ENCODE measurements at regions not wholly inside any gene's neighbourhood (a gene's known extent, or its start where the extent isn't known, plus 50 kb on each side); places are given as distances from the start of the nearest gene placed in this dataset.
"Not testable (repeated sequence)": the region's sequence is repeated elsewhere in the genome, so short reads cannot be mapped to it uniquely, and the experiment has no call there.

DNA sequence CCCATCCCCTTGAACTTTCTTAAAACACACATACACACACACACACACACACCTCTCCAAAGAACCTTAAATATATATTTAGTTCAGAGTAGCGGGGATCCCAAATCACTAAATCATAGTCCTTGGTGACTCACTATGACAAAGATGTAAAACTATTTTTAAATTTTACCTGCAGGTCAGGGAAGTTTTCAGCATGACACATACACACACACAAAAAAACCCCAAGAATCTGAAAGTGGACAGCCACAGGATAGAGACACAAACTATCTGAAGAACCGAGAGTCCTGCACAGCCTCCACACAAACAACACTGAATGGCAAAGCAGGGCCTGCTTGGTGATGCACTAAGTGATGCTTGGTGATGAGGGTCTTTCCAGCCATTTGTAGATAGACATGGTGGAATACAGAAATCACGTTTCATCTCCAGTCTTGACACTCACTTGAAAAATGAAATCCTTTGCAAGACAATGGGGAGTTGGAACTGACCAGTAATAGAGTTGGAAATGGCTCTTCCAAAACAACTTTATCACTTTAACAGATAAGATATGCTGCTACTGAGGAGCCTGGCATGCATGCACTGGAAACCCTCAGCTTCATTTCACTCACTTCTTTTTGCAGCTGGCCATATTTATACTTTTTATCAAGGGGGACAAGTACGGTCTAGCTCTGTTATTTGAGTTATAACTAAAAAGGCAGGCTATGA is 307.3 kb downstream of the RAPGEF2 start:
- DNase-seq (ENCODE audit: low spot score): no peak

DNA sequence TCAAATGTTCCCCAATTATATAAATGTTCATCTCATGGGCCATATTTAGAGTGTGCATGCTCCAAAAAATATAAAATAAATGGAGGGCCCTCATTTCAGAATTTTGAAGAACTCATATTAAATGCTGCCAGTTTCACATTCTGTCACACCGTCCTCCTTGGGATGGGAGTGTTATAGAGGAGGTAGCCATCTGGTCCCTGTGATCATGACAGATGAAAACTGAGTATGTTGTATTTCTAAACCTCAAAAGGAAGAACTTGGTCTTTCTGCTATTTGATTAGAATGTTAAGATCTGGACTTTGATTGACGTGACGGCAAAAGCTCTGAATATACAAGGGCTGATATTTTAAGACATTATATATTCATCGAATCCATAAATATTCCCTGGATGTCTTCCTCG is 308.0 kb downstream of the RAPGEF2 start:
- no peak for DNase-seq (ENCODE audit: low spot score)

GRCh38 chr4:159413306-159413943 is 310.5 kb downstream of the RAPGEF2 start:
- no peak for DNase-seq (ENCODE audit: low spot score)

GRCh38 chr4:159414305-159414704 is 311.4 kb downstream of the RAPGEF2 start:
- DNase-seq (ENCODE audit: low spot score): no peak

- no peak for DNase-seq (ENCODE audit: low spot score)
Observed at GRCh38 chr4:159416073-159416472, 313.2 kb downstream of the RAPGEF2 start.

GRCh38 chr4:159416996-159417395 is 314.1 kb downstream of the RAPGEF2 start:
- no peak for DNase-seq (ENCODE audit: low spot score)

DNA sequence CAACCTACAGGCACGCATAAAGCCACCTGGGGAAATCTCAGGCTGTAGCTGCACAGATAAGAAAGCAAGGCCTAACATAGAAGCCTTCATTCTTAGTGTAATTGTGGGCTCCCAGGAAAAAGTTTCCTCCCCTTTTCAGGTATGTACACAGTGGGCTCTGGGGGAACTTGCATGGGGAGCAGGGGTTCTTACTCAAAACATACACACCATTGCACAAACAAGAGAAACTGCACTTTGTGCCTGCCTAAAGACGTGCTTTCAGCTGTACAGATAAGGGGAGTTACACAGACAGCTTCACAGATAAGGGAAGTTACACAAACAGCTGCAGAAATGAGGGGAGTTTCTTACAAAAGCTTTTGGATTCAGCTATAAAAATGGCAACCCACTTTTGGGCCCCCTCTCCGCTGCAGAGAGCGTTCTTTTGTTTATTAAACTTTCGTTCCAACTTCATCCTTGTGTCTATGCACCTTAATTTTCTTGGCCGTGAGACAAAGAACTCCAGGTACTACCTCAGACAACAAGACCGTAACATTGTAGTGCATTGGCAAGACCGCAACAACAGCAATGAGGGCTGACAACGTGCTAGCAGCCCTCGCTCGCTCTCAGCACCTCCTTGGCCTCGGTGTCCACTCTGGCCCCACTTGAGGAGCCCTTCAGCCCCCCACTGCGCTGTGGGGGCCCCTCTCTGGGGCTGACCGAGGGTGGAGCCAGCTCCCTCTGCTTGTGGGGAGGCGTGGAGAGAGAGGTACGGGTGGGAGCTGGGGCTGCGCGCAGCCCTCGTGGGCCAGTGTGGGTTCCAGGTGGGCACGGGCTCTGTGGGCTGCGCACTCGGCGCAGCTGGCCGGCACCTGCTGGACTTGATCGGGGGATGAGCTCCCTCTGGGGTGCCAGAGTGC is 317.5 kb downstream of the RAPGEF2 start:
- no peak for DNase-seq (ENCODE audit: low spot score)

DNA sequence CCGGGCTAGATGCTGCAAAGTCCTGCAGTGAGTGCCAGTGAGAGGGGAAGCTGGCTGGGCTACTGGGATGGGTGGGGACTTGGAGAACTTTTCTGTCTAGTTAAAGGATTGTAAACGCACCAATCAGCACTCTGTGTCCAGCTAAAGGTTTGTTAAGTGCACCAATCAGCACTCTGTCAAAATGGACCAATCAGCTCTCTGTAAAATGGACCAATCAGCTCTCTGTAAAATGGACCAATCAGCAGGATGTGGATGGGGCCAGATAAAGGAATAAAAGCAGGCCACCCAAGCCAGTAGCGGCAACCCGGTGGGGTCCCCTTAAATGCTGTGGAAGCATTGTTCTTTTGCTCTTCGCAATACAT is 318.2 kb downstream of the RAPGEF2 start:
- DNase-seq (ENCODE audit: low spot score): not testable (repeated sequence)

- no peak for DNase-seq (ENCODE audit: low spot score)
Observed at GRCh38 chr4:159422019-159422418, 319.1 kb downstream of the RAPGEF2 start.

DNA sequence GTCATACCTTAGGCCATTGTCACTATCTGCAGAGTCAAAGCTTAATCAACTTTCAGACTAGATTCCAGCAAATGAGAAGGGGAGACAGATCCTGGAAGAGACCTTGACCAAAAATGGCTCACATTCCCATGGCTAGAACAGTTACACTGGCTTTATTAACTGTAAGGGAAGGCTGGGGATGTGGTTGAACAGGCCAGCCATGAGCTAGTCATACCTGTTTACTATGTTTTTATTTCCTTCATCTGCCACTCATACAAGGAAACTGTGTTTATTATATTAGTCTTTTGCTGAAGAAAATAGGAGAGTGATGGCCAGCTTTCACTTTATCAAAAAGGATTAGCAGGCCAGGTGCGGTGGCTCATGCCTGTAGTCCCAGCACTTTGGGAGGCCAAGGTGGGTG is 319.7 kb downstream of the RAPGEF2 start:
- no peak for DNase-seq (ENCODE audit: low spot score)

GRCh38 chr4:159425737-159426305 is 322.9 kb downstream of the RAPGEF2 start:
- DNase-seq (ENCODE audit: low spot score): no peak

DNA sequence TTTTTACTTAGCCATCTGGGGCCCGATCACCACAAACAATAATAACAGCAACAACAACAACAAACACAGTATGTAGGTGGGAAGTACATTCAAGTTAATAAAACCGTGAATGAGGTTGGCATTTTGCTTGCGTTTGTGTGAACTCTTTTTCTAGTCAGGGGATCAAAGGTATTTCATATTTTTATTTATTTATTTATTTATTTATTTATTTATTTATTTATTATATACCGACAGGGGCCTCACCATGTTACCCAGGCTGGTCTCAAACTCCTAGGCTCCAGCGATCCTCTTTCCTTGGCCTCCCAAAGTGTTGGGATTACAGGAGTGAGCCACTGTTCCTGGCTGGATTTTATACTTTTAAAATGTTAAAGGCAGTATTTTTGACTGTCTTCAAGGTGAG is 325.4 kb downstream of the RAPGEF2 start:
- no peak for DNase-seq (ENCODE audit: low spot score)

DNA sequence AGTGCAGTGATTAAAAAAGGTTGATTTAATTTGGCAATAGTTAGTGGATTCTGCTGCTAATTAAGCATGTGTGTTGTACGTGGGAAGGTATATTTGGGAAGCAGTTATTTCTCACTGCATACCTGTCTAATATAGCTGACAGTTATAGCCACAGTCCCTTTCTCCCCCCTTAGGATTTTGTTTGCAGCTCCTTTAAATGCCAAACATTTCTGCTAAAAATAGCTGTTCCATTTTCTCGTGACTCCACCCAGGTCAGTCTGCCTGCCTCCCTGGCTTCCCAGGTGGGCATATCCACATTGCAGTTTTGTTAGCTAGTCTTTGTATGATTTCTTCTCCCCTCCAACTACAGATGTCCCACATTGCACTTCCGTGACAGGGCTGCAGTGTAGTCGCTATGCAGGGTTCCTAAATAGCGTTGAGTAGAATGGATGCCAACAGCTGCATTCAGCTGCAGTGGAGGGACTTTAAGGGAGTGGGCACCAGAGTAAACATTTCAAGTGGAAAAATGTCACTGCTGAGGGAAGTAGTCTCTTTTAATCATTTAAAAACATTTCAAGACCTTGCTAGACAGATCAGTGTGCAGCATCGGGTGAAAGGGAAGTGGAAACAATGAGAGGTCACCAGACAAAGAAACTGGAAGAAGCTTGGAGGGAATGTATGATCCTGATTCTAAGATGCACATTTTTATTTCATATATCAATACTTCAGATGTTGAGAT is 326.3 kb downstream of the RAPGEF2 start:
- no peak for DNase-seq (ENCODE audit: low spot score)

DNA sequence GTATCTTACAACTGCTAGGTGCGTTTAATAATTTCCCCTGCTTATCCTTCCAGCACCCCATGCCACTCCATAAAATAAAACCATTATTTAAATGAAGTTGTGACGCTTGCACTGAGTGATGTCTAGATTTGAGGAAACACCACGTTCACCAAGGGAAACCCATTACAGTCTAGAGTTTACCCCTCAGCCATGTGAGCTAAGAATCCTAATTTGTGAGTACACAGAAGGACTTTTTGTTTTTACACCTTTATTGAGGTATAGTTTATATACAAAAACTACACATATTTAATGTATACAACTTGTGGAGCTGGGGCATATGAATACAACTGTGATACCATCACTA is 326.8 kb downstream of the RAPGEF2 start:
- no peak for DNase-seq (ENCODE audit: low spot score)

- DNase-seq (ENCODE audit: low spot score): no peak
Observed at GRCh38 chr4:159430896-159431295, 328.0 kb downstream of the RAPGEF2 start.

GRCh38 chr4:159432436-159432835 is 329.6 kb downstream of the RAPGEF2 start:
- no peak for DNase-seq (ENCODE audit: low spot score)

GRCh38 chr4:159433337-159433736 is 330.5 kb downstream of the RAPGEF2 start:
- DNase-seq (ENCODE audit: low spot score): no peak

DNA sequence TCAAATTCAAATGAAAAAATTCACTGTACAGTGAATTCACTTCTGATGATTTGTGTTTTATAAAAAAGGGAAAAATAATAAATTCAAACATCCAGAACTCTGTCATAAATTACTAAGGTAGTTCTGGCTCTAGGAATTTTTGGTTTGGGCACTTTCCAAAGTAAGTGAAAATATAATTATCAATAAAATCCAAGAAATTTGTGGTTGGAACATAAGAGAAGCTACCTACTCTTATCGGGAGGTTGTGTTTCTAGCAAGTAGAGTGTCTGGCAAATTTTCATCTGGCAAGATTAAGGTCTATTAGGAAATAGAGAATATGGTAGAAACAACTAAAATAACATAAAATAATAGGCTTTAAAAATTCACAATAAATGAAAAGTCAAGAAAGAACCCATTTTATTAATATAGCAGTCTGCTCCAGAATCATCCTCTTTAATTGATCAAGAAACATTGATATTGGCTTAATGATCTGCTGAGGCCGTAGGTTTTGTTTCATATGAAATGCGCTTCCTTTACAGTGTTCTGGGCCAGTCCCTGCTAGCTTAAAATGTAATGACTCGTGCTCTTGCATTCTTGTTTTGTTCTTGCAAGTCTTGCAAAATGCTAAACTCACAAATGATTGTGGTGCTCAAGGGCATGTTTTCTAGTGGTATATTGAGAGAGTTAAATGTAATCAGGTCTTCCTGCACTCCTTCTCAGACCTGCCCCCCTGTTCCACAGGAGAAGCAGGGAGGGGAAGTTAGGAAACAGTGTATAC is 331.4 kb downstream of the RAPGEF2 start:
- DNase-seq (ENCODE audit: low spot score): no peak

DNA sequence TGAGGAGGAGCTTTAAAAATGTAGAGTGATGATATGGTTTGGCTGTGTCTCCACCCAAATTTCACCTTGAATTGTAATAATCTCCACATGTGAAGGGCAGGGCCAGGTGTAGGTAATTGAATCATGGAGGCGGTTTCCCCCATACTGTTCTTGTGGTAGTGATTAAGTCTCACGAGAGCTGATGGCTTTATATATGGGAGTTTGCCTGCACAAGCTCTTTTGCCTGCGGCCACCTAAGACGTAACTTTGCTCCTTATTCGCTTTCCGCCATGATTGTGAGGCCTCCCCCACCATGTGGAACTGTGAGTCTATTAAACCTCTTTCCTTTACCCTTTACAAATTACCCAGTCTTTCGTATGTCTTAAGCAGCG is 332.0 kb downstream of the RAPGEF2 start:
- no peak for DNase-seq (ENCODE audit: low spot score)

GRCh38 chr4:159435561-159436023 is 332.7 kb downstream of the RAPGEF2 start:
- DNase-seq (ENCODE audit: low spot score): no peak

- no peak for DNase-seq (ENCODE audit: low spot score)
Observed at GRCh38 chr4:159443975-159444374, 341.1 kb downstream of the RAPGEF2 start.

Measured in putamen (tissue), 1 donor.